Stimulated activated effector memory CD8-positive, alpha-beta T cell treated with anti-CD3 and anti-CD28 coated beads, Interleukin-12 subunit alpha, Interleukin-12 subunit beta, amount 100 ng/mL, for 72 hours (primary cell): ENCODE measurements at regions not wholly inside any gene's neighbourhood (a gene's known extent, or its start where the extent isn't known, plus 50 kb on each side); places are given as distances from the start of the nearest gene placed in this dataset.

Experiments used
- ATAC-seq: fragments of 150-1000 bp; cut with Tn5 transposase; 2 replicates; pipeline ENCODE4 v1.10.0; 2021
- DNase-seq, 2 donors: peaks; one replicate each; pipeline ENCODE4 v3.0.0; 2021 to 2022; ENCODE audit warnings: low spot score in 2 of 2
- H3K27ac Mint-ChIP-seq: one replicate; pipeline ENCODE4 v1.8.0; 2022; ENCODE audit warnings: mild to moderate bottlenecking, mixed read lengths
- H3K36me3 Mint-ChIP-seq: one replicate; pipeline ENCODE4 v1.8.0; 2022; ENCODE audit warnings: mild to moderate bottlenecking, mixed read lengths
- H3K4me1 Mint-ChIP-seq: one replicate; pipeline ENCODE4 v1.8.0; 2022; ENCODE audit warnings: mixed read lengths
- H3K4me3 Mint-ChIP-seq: one replicate; pipeline ENCODE4 v1.8.0; 2022; ENCODE audit warnings: mild to moderate bottlenecking, mixed read lengths
- H3K9me3 Mint-ChIP-seq: one replicate; pipeline ENCODE4 v1.8.0; 2022; ENCODE audit warnings: mixed read lengths

DNA sequence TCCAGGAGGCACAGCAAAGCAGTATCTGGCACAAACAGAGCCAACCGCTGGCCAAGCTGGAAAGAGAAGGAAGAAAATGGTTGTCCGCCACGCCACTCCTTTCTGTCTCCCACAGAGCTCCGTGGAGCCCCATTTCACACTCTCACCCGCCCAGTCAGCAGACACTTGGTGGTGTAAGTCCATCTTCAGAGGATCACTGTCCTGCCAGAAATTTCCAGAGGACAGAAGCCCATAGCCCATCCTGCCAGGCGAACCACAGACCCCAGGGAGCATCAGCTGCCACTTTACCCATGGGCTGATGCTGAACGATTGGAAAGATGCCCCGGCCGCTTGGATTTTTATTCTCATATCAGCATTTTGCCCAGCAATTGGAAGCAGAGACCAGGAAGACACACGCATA lies 144.7 kb upstream of the LYZL2 start:
- no peaks in the 10 kb centered on the region for H3K4me1 Mint-ChIP-seq

DNA sequence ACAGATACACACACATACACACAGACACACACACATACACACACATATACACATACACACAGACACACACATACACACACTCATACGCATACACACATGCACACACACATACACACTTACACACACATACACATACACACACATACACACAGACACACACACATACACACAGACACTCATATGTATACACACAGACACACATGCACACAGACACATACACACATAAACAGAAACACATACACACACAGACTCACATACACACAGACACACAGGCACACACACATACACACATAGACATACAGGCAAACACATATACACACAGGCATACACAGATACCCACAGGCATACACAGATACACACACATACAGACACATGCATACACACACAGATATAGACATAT lies 143.9 kb upstream of the LYZL2 start:
- no peak for DNase-seq
- H3K36me3 Mint-ChIP-seq: no peaks in the 10 kb centered on the region
- peaks cover 5% of the 10 kb centered on the region for H3K9me3 Mint-ChIP-seq
- ATAC-seq: no peak
- no peak overlapping the region for H3K4me3 Mint-ChIP-seq
- H3K4me1 Mint-ChIP-seq: no peaks in the 10 kb centered on the region
- H3K27ac Mint-ChIP-seq: no peak overlapping the region

More for the DNA sequence above, 144.7 kb upstream of the LYZL2 start:
- ATAC-seq: no peak
- Mint-ChIP-seq H3K9me3 (peaks cover 5% of the 10 kb centered on the region), H3K4me3 (no peak overlapping the region), H3K36me3 (no peaks in the 10 kb centered on the region), H3K27ac (no peak overlapping the region)
- no peak for DNase-seq

GRCh38 chr10:30770816-30771215 lies 141.3 kb upstream of the LYZL2 start:
- H3K4me1 Mint-ChIP-seq: no peaks in the 10 kb centered on the region
- no peak for ATAC-seq

DNA sequence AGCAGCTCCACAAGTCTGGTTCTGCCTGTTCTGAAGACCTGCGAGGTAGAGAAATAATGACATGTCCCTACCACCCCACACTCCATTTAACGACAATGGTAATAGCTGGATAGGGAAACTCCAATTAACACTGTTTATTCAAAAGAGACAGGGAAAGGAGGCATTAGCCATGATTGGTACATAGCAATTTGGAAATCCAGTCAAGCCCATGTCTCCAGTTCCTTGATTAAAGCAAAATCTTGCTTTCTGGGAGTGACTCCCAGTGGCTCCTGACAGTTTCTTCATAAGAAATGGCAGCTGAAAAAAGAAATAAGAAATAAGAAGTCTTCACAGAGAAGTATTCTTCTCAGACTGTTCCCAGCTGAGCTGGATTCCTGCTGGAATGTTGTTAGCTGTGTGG lies 140.7 kb upstream of the LYZL2 start:
- Mint-ChIP-seq H3K4me1 (no peaks in the 10 kb centered on the region), H3K36me3 (no peaks in the 10 kb centered on the region), H3K9me3 (peaks cover 5% of the 10 kb centered on the region), H3K4me3 (no peak overlapping the region), H3K27ac (no peak overlapping the region)
- ATAC-seq (no peak), DNase-seq (no peak)

More at GRCh38 chr10:30770816-30771215, 141.3 kb upstream of the LYZL2 start:
- H3K27ac Mint-ChIP-seq: no peak overlapping the region
- H3K9me3 Mint-ChIP-seq: peaks cover 5% of the 10 kb centered on the region
- no peak for DNase-seq
- no peak overlapping the region for H3K4me3 Mint-ChIP-seq
- no peaks in the 10 kb centered on the region for H3K36me3 Mint-ChIP-seq

DNA sequence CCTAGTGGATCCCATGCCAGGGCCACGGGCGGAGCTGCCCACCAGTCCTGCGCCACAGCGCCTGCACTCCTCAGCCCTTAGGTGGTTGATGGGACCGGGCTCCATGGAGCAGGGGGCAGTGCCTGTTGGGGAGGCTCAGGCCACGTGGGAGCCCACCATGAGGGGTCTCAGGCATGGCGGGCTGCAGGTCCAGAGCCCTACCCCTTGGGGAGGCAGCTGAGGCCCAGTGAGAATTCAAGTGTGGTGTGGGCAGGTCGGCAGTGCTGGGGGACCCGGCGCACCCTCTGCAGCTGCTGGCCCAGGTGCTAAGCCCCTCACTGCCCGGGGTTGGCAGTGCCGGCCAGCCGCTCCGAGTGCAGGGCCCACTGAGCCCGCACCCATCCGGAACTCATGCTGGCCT lies 139.8 kb upstream of the LYZL2 start:
- DNase-seq (no peak), ATAC-seq (no peak)
- H3K27ac Mint-ChIP-seq: no peak overlapping the region
- no peak overlapping the region for H3K4me3 Mint-ChIP-seq
- no peaks in the 10 kb centered on the region for H3K4me1 Mint-ChIP-seq
- no peaks in the 10 kb centered on the region for H3K36me3 Mint-ChIP-seq
- H3K9me3 Mint-ChIP-seq: peaks cover 5% of the 10 kb centered on the region

DNA sequence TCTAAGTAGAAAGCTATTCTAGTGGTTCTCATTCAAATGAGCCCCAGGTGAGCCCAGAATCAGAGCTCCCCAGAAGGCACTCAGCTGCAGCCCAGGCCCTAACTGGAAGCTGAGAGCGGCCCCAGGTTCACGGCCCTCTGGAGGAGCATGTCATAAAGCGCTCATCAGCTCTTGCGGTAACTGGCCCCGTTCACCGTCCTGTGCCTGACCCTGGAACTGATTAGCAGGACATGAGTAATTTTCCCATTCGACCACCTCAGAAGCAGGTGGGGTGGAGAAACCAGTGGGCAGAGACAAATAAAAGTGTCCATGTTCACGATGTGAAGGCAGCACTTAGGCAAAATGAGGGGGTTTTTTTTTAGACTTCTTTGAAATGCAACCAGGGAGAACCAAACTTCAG lies 136.1 kb upstream of the LYZL2 start:
- no peak for DNase-seq
- Mint-ChIP-seq H3K9me3 (no peaks in the 10 kb centered on the region), H3K27ac (no peak overlapping the region), H3K36me3 (no peaks in the 10 kb centered on the region), H3K4me3 (no peak overlapping the region), H3K4me1 (no peaks in the 10 kb centered on the region)
- ATAC-seq: no peak

- Mint-ChIP-seq H3K4me3 (no peak overlapping the region), H3K4me1 (no peaks in the 10 kb centered on the region), H3K27ac (peak overlapping the region; percentile 17), H3K36me3 (no peaks in the 10 kb centered on the region), H3K9me3 (no peaks in the 10 kb centered on the region)
- DNase-seq: no peak
- ATAC-seq: no peak
Observed at GRCh38 chr10:30765022-30765615, 135.6 kb upstream of the LYZL2 start.

DNA sequence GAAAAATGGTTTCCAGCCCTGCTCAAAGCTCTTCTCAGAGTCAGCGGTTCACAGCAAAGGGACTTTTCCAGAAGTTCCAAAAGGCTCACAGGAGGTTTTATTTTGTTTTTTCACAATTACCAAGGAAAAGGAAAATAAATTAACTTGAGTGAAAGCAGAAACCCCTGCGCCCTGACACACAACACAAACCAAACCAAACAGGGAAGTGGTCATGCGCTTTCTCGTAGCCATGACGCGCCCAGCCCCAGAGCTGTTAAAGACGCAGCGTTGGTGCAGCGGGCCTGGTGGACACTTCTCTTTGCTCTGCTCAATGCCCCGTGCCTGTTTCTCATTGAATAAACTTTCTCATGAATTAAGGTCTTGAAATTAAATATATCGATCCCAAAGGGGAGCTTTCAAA lies 134.4 kb upstream of the LYZL2 start:
- Mint-ChIP-seq H3K4me1 (no peaks in the 10 kb centered on the region), H3K4me3 (no peak overlapping the region), H3K9me3 (no peaks in the 10 kb centered on the region), H3K36me3 (no peaks in the 10 kb centered on the region), H3K27ac (no peak overlapping the region)
- ATAC-seq: no peak
- no peak for DNase-seq

DNA sequence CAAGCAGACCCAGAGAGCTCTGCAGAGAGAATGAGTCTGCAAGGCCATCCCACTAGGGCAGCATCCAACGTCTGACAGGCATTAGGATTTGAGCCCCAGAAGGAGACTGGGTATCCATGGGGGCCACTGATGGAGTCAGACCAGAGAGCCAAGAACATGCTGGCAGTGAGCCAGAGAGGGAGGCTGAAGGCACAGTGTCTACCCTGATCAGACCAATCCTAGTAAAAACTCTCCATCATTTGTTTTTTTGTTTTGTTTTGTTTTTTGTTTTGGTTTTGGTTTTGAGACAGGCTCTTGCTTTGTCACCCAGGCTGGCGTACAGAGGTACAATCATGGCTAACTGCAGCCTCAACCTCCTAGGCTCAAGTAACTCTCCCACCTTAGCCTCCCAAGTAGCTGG lies 133.1 kb upstream of the LYZL2 start:
- H3K27ac Mint-ChIP-seq: no peak overlapping the region
- H3K9me3 Mint-ChIP-seq: no peaks in the 10 kb centered on the region
- no peaks in the 10 kb centered on the region for H3K4me1 Mint-ChIP-seq
- DNase-seq (no peak), ATAC-seq (no peak)
- no peak overlapping the region for H3K4me3 Mint-ChIP-seq
- H3K36me3 Mint-ChIP-seq: no peaks in the 10 kb centered on the region

- ATAC-seq: no peak
- no peaks in the 10 kb centered on the region for H3K36me3 Mint-ChIP-seq
- DNase-seq: no peak
Observed at GRCh38 chr10:30759423-30759822, 129.9 kb upstream of the LYZL2 start.

DNA sequence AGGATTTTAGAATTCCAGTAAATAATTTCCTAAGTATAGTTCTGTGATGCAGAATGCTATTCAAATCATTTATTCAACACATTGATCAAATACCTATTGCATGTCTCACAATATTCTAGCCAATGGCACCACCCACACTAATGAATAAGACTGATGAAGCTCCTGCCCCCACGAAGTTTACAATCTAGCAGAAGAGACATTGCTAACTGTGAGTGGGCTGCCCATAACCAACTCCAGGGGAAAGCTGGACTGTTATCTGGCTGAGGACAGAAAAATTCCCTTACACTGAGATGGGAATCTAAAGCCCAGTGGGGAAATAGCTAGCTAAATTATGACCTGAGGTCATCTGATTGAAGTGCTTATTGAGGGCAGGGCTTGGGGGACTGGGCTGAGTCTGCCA lies 128.8 kb upstream of the LYZL2 start:
- Mint-ChIP-seq H3K4me3 (no peak overlapping the region), H3K36me3 (no peaks in the 10 kb centered on the region), H3K4me1 (peaks cover 5% of the 10 kb centered on the region), H3K9me3 (no peaks in the 10 kb centered on the region), H3K27ac (no peak overlapping the region)
- no peak for ATAC-seq
- no peak for DNase-seq

More at GRCh38 chr10:30759423-30759822, 129.9 kb upstream of the LYZL2 start:
- peak overlapping the region; percentile 23 for H3K27ac Mint-ChIP-seq
- H3K4me1 Mint-ChIP-seq: peaks cover 5% of the 10 kb centered on the region
- H3K9me3 Mint-ChIP-seq: no peaks in the 10 kb centered on the region
- H3K4me3 Mint-ChIP-seq: no peak overlapping the region

DNA sequence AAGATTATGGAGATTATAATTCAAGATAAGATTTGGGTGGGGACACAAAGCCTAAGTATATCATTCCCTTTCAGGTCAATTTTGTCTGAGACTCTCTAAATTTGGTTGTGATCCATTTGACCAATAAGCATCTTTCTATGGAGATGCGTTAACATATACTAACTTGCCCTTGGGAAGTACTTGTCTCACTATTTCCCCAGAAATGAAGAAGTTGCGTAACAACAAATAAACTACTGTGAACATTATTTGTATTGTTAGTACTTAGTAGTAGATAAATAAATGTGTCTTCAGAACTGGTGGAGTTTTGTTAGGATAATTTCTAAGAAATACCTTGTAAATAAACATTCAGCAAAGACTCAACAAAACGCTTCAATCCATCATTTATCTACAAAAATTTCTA lies 127.3 kb upstream of the LYZL2 start:
- H3K4me3 Mint-ChIP-seq: no peak overlapping the region
- H3K9me3 Mint-ChIP-seq: no peaks in the 10 kb centered on the region
- ATAC-seq (no peak), DNase-seq (no peak)
- H3K27ac Mint-ChIP-seq: no peak overlapping the region
- peaks cover 8% of the 10 kb centered on the region for H3K4me1 Mint-ChIP-seq
- no peaks in the 10 kb centered on the region for H3K36me3 Mint-ChIP-seq

GRCh38 chr10:30756151-30756550 lies 126.6 kb upstream of the LYZL2 start:
- no peak for DNase-seq
- no peak overlapping the region for H3K4me3 Mint-ChIP-seq
- H3K36me3 Mint-ChIP-seq: no peaks in the 10 kb centered on the region
- H3K4me1 Mint-ChIP-seq: peaks cover 16% of the 10 kb centered on the region
- H3K9me3 Mint-ChIP-seq: no peaks in the 10 kb centered on the region
- ATAC-seq: no peak
- no peak overlapping the region for H3K27ac Mint-ChIP-seq

DNA sequence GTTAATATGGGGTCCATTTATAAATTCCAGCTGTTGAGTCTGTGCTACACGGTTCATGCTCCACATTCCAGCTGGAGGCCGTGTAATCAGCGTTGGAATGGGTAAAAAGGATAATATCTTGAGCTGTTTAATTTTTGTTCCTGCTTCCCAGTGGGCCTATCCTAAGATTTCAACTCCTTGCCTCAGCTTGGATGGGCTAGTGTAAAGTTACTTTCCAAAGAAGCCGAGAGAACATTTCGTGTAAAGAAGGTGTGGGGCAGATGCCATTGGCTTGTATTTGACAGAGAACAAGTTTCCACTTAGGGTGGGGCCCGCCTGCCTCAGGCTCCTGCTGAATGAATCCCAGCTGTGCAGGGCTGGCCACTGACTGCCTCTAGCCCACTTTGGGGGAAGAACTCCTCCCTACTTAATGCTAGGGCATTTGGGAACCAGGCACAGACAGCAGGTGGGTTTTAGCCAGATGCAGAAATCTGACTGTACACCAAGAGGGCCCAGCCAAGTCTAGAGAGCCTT lies 125.9 kb upstream of the LYZL2 start:
- Mint-ChIP-seq H3K9me3 (no peaks in the 10 kb centered on the region), H3K4me3 (no peak overlapping the region), H3K36me3 (no peaks in the 10 kb centered on the region), H3K27ac (no peak overlapping the region), H3K4me1 (peaks cover 22% of the 10 kb centered on the region)
- DNase-seq (no peak), ATAC-seq (no peak)

DNA sequence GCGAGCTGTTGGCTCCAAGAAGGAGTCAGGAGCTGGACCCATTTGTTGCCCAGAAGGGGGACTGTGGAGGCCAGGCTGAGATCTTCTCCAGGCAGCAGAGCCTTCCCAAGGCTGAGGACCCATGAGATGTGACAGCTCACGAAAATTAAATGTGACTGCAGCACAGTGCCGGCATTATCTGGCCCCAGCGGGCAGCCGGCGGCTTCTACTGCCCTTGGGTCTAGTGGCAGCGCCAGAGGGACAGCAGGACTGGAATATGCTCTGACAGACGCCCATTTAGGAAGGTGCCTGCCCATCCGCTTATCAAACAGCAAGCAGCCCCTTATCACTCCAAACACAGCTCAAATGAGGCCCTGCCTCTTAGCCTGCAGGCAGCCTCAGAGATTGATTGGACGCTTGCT lies 122.9 kb upstream of the LYZL2 start:
- ATAC-seq: no peak
- no peak for DNase-seq
- Mint-ChIP-seq H3K9me3 (no peaks in the 10 kb centered on the region), H3K36me3 (peaks cover 6% of the 10 kb centered on the region), H3K4me3 (no peak overlapping the region), H3K27ac (peak overlapping the region; percentile 79), H3K4me1 (peaks cover 50% of the 10 kb centered on the region)

GRCh38 chr10:30751678-30752331 lies 122.3 kb upstream of the LYZL2 start:
- ATAC-seq (peak; percentile 67), DNase-seq (peak; percentile 59 to 79)
- Mint-ChIP-seq H3K36me3 (peaks cover 6% of the 10 kb centered on the region), H3K27ac (peak overlapping the region; percentile 79), H3K9me3 (no peaks in the 10 kb centered on the region), H3K4me1 (peaks cover 57% of the 10 kb centered on the region), H3K4me3 (peak overlapping the region; percentile 29)
